H1 (cell line): ENCODE measurements at regions not wholly inside any gene's neighbourhood (a gene's known extent, or its start where the extent isn't known, plus 50 kb on each side); places are given as distances from the start of the nearest gene placed in this dataset.
A peak's percentile ranks its signal among the peaks of the same experiment; 100 is the strongest.

Experiments used
- CTCF ChIA-PET: fragments of 300-600 bp; sonication (Branson Sonifier 250); formaldehyde crosslinking; loops from one replicate; lab custom pipeline; 2021; ENCODE audit not compliant: partially characterized antibody; lab: Charles Lee
- POLR2A ChIA-PET: fragments of 300-600 bp; sonication (Branson Sonifier 250); formaldehyde crosslinking; loops from one replicate; lab custom pipeline; 2021; ENCODE audit warnings: inconsistent platforms; ENCODE audit not compliant: partially characterized antibody; lab: Charles Lee
- DNase-seq, 2 experiments: peaks; one replicate each; pipeline versions ENCODE4 v3.0.0 to v3.0.0-alpha.2; 2010 to 2022; ENCODE audit warnings: low spot score in 2 of 2, low read depth in 1 of 2, mixed read lengths in 1 of 2
- FAIRE-seq: peaks from 2 replicates; lab custom pipeline; 2011; peaks lifted over from hg19 to GRCh38; lab: Jason Lieb, UNC
- H2AFZ ChIP-seq: 2 replicates; pipeline ENCODE4 v1.8.1; 2012; ENCODE audit warnings: low read length, inconsistent platforms
- H2AK5ac ChIP-seq: 2 replicates; pipeline ENCODE4 v1.6.1; 2013; ENCODE audit warnings: low read depth, low read length
- H2BK120ac ChIP-seq: replicated peaks from 2 replicates; pipeline ENCODE3; 2013; ENCODE audit warnings: low read depth, low read length, inconsistent platforms
- H2BK12ac ChIP-seq: 2 replicates; pipeline ENCODE4 v1.6.1; 2013; ENCODE audit warnings: low read depth, low read length
- H2BK15ac ChIP-seq: 2 replicates; pipeline ENCODE4 v1.6.1; 2013; ENCODE audit warnings: low read length
- H2BK20ac ChIP-seq: 2 replicates; pipeline ENCODE4 v1.6.1; 2013; ENCODE audit warnings: low read length
- H2BK5ac ChIP-seq: 2 replicates; pipeline ENCODE4 v1.6.1; 2013; ENCODE audit warnings: low read depth, low read length
- H3K14ac ChIP-seq: 2 replicates; pipeline ENCODE4 v1.6.1; 2013; ENCODE audit warnings: inconsistent platforms; ENCODE audit not compliant: insufficient read length
- H3K18ac ChIP-seq: 2 replicates; pipeline ENCODE4 v1.6.1; 2013; ENCODE audit warnings: low read length; ENCODE audit errors: extremely low read depth
- H3K23ac ChIP-seq: 2 replicates; pipeline ENCODE4 v1.6.1; 2013; ENCODE audit warnings: inconsistent platforms; ENCODE audit not compliant: insufficient read length
- H3K23me2 ChIP-seq: 2 replicates; pipeline ENCODE4 v1.6.1; 2013; ENCODE audit warnings: low read depth, low read length
- H3K27ac ChIP-seq: 2 replicates; pipeline ENCODE4 v1.6.1; 2011; ENCODE audit warnings: low read depth, low read length, inconsistent platforms
- H3K27me3 ChIP-seq, 4 experiments: replicated peaks in 1 of 4; 1 replicate in 1 of 4; 2 replicates in 3 of 4; pipeline versions ENCODE4 v1.6.1 to v1.8.1; 2011 to 2013; ENCODE audit warnings: low read length in 3 of 4, mild to moderate bottlenecking in 3 of 4, inconsistent platforms in 2 of 4, mixed read lengths in 2 of 4, moderate library complexity in 1 of 4; ENCODE audit not compliant: control insufficient read depth in 3 of 4, insufficient read depth in 3 of 4; ENCODE audit errors: extremely low read depth in 1 of 4
- H3K36me3 ChIP-seq, 4 experiments: 2 replicates each; pipeline versions ENCODE4 v1.6.1 to v1.8.1; 2011 to 2013; ENCODE audit warnings: mild to moderate bottlenecking in 4 of 4, low read length in 3 of 4, moderate library complexity in 2 of 4, control low read depth in 1 of 4, inconsistent platforms in 1 of 4; ENCODE audit not compliant: insufficient read depth in 4 of 4, control insufficient read depth in 2 of 4
- H3K4ac ChIP-seq: replicated peaks from 2 replicates; pipeline ENCODE3; 2013; ENCODE audit warnings: low read length, low read depth, mixed read lengths, inconsistent platforms; ENCODE audit not compliant: insufficient read length
- H3K4me1 ChIP-seq, 4 experiments: replicated peaks in 1 of 4; 1 replicate in 1 of 4; 2 replicates in 3 of 4; pipeline versions ENCODE4 v1.6.1 to v1.8.1; 2011 to 2013; ENCODE audit warnings: low read length in 3 of 4, inconsistent platforms in 2 of 4, mixed read lengths in 1 of 4; ENCODE audit not compliant: insufficient read depth in 4 of 4, control insufficient read depth in 3 of 4
- H3K4me2 ChIP-seq, 2 experiments: 2 replicates each; pipeline versions ENCODE4 v1.6.1 to v1.8.1; 2011 to 2013; ENCODE audit warnings: low read depth in 2 of 2, low read length in 2 of 2, control low read depth in 1 of 2, inconsistent platforms in 1 of 2, mild to moderate bottlenecking in 1 of 2; ENCODE audit not compliant: insufficient read depth in 1 of 2
- H3K4me3 ChIP-seq, 4 experiments: fragments of 200-600, 300-600 bp in 1 of 4; sonication (generic), shearing (Covaris generic), sonication (Bioruptor Twin) in 1 of 4; 2 replicates each; pipeline versions ENCODE4 v1.5.1 to v1.8.1; 2011 to 2016; ENCODE audit warnings: low read length in 4 of 4, low read depth in 3 of 4, control low read depth in 2 of 4, inconsistent platforms in 2 of 4, mild to moderate bottlenecking in 2 of 4, mixed read lengths in 1 of 4, moderate library complexity in 1 of 4; ENCODE audit not compliant: insufficient read depth in 2 of 4; ENCODE audit errors: extremely low read depth in 1 of 4
- H3K56ac ChIP-seq: replicated peaks from 2 replicates; pipeline ENCODE3; 2013; ENCODE audit warnings: low read depth, mild to moderate bottlenecking, mixed read lengths, low read length, inconsistent platforms; ENCODE audit not compliant: insufficient read length
- H3K79me1 ChIP-seq: 2 replicates; pipeline ENCODE4 v1.6.1; 2013; ENCODE audit warnings: low read depth, low read length, control low read depth
- H3K79me2 ChIP-seq, 2 experiments: 2 replicates each; pipeline versions ENCODE4 v1.6.1 to v1.8.1; 2012 to 2013; ENCODE audit warnings: low read length in 2 of 2, mild to moderate bottlenecking in 2 of 2, inconsistent platforms in 1 of 2; ENCODE audit not compliant: insufficient read depth in 2 of 2, control insufficient read depth in 1 of 2
- H3K9ac ChIP-seq, 4 experiments: replicated peaks in 1 of 4; 1 replicate in 1 of 4; 2 replicates in 3 of 4; pipeline versions ENCODE4 v1.6.1 to v1.8.1; 2011 to 2013; ENCODE audit warnings: low read depth in 3 of 4, low read length in 3 of 4, control low read depth in 2 of 4, mild to moderate bottlenecking in 2 of 4, moderate library complexity in 2 of 4, inconsistent platforms in 1 of 4; ENCODE audit errors: extremely low read depth in 1 of 4
- H3K9me3 ChIP-seq, 2 experiments: 2 replicates each; pipeline versions ENCODE4 v1.6.1 to v1.8.1; 2012 to 2013; ENCODE audit warnings: mild to moderate bottlenecking in 2 of 2, moderate library complexity in 2 of 2, control low read depth in 1 of 2, inconsistent platforms in 1 of 2, low read depth in 1 of 2, low read length in 1 of 2, mixed read lengths in 1 of 2; ENCODE audit not compliant: insufficient read depth in 2 of 2
- H4K20me1 ChIP-seq, 2 experiments: replicated peaks in 1 of 2; 2 replicates each; pipeline versions ENCODE3 to v1.8.1; 2011 to 2013; ENCODE audit warnings: inconsistent platforms in 2 of 2, low read length in 2 of 2, mild to moderate bottlenecking in 1 of 2; ENCODE audit not compliant: insufficient read depth in 2 of 2, control insufficient read depth in 1 of 2
- H4K5ac ChIP-seq: 2 replicates; pipeline ENCODE4 v1.6.1; 2013; ENCODE audit warnings: low read length, low read depth, mixed read lengths, inconsistent platforms; ENCODE audit not compliant: insufficient read length
- H4K8ac ChIP-seq: 2 replicates; pipeline ENCODE4 v1.8.0; 2013; ENCODE audit warnings: mild to moderate bottlenecking, moderate library complexity, low read length, inconsistent platforms; ENCODE audit not compliant: insufficient read depth; ENCODE audit errors: extremely low read depth
- H4K91ac ChIP-seq: replicated peaks from 2 replicates; pipeline ENCODE3; 2013; ENCODE audit warnings: low read length, mixed read lengths, inconsistent platforms; ENCODE audit not compliant: insufficient read length
- ASH2L ChIP-seq: fragments of 200-600, 300-600 bp; sonication (generic); IDR thresholded peaks from one replicate; pipeline ENCODE4 v1.7.1; 2017; ENCODE audit warnings: low read length
- CREB1 ChIP-seq: IDR thresholded peaks from 2 replicates; pipeline ENCODE4 v1.6.1; 2012; ENCODE audit warnings: inconsistent platforms
- GABPA ChIP-seq: IDR thresholded peaks from 2 replicates; pipeline ENCODE4 v1.6.1; 2011; ENCODE audit warnings: mild to moderate bottlenecking, low read length, moderate library complexity, borderline replicate concordance; ENCODE audit not compliant: insufficient read depth
- SP4 ChIP-seq: IDR thresholded peaks from 2 replicates; pipeline ENCODE4 v1.6.1; 2012; ENCODE audit warnings: low read length, inconsistent platforms
- TCF12 ChIP-seq: IDR thresholded peaks from 2 replicates; pipeline ENCODE4 v1.6.1; 2011; ENCODE audit warnings: low read depth, mild to moderate bottlenecking, low read length
- WGBS, 2 experiments: shearing (Covaris generic) in 1 of 2; methylation state at CpG; one replicate each; pipeline versions ENCODE4 v1.1.6 to v1.1.7; 2013 to 2015; ENCODE audit warnings: low lambda C conversion rate in 2 of 2, mixed read lengths in 2 of 2, inconsistent platforms in 1 of 2, low coverage in 1 of 2, missing lambda C conversion rate in 1 of 2; ENCODE audit not compliant: insufficient replicate concordance in 2 of 2, insufficient coverage in 1 of 2, insufficient read length in 1 of 2; ENCODE audit errors: extremely low coverage in 1 of 2, missing lambda C conversion rate in 1 of 2; 5-methylcytosine and 5-hydroxymethylcytosine counted together
- TF ChIP-seq, protein P1 (sequence below): IDR thresholded peaks from 2 replicates; pipeline ENCODE4 v1.6.1; 2012; ENCODE audit warnings: low read length, inconsistent platforms

DNA sequence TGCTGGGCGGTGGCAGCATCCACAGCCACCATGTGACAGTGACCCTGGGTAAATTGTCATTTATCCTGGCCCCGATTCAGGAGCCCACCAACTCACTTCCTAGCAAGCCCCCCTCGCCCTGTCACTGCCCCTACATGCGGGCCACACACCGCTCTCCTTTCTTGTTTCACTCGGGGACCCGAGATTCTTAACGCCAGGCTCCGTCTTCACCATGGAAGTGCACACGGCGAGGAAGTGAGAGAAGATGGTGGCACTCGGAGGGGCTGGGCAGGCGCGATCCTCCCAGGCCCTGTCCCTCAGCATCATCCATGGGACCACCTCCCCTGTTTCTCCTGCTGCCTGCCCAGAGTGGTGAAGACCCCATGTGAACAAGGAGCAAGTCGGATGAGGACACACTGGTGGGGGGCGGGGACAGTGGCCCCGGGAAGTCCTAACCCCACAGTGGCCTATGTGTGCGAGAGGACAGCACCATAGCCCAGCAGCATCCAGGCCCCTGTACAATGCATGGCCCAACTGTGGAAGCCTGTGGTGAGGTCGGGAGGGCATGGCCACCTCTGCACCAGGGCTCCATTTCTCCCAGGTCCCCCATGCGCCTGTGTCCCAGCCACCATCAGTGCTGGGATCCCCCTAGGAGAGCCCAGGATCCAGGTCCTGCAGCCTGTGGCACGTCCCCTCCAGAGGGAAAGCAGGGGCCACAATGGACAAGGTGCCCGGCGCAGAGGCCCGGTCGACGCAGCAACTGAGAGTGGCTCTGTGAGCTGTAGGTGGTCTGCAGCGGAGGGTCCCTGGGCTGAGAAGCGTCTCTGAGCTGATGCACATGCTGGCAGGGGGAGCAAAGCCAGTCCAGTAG lies 262.8 kb downstream of the BRD1 start:
- H3K27me3 ChIP-seq = no peaks in the 10 kb centered on the region
- no peaks in the 10 kb centered on the region for H3K79me1 ChIP-seq
- H3K36me3 ChIP-seq = no peaks in the 10 kb centered on the region
- H3K79me2 ChIP-seq = no peaks in the 10 kb centered on the region
- H2BK5ac ChIP-seq = no peak overlapping the region
- no peaks in the 10 kb centered on the region for H3K4me1 ChIP-seq
- no peak overlapping the region for H3K14ac ChIP-seq
- H3K27ac ChIP-seq = no peak overlapping the region
- WGBS, 2 experiments = 90% methylated on average over 28 of the region's 28 CpGs; no CpG with 5 or more reads in 1 of the 2 experiments
- peaks cover 8% of the 10 kb centered on the region; the same call in 1 of the 2 replicates for H3K23me2 ChIP-seq
- H4K91ac ChIP-seq = no peak overlapping the region
- peaks cover 0 to 4% of the 10 kb centered on the region in 2 experiments for H4K20me1 ChIP-seq
- H4K8ac ChIP-seq = no peak overlapping the region
- no peak overlapping the region; the same call in 1 of the 2 replicates for H2BK12ac ChIP-seq
- no peak overlapping the region for H3K23ac ChIP-seq
- FAIRE-seq (no peak), DNase-seq (peak in 1 of 2 experiments; percentile 35)
- H3K4me2 ChIP-seq = no peak overlapping the region
- no peak overlapping the region for H3K9ac ChIP-seq
- H2BK20ac ChIP-seq = no peak overlapping the region
- no peak overlapping the region for H3K4me3 ChIP-seq
- H4K5ac ChIP-seq = no peak overlapping the region
- H3K56ac ChIP-seq = no peak overlapping the region
- POLR2A ChIA-PET = no interaction called here
- H3K18ac ChIP-seq = no peak overlapping the region
- CTCF ChIA-PET = interaction anchor here (0.7 to 2.6 kb wide), 3 partner anchors 17 to 23 kb away, joined by 3 to 8 read pairs (median 3); no protein-coding TSS in a partner anchor
- H3K4ac ChIP-seq = no peak overlapping the region
- no peak overlapping the region for H2BK15ac ChIP-seq
- H3K9me3 ChIP-seq = peaks cover 0 to 6% of the 10 kb centered on the region in 2 experiments; a peak in 1 of 4 replicates
- H2BK120ac ChIP-seq = no peak overlapping the region
- H2AK5ac ChIP-seq = 0 out of 2 replicates have a peak overlapping the region, but pooled peaks have one; percentile 9
- no peak overlapping the region for H2AFZ ChIP-seq
- no peak for TF ChIP-seq SP4
- TF ChIP-seq ASH2L = no peak
- TF ChIP-seq TCF12 = no peak
- TF ChIP-seq CREB1 = no peak
- TF ChIP-seq, protein P1, sequence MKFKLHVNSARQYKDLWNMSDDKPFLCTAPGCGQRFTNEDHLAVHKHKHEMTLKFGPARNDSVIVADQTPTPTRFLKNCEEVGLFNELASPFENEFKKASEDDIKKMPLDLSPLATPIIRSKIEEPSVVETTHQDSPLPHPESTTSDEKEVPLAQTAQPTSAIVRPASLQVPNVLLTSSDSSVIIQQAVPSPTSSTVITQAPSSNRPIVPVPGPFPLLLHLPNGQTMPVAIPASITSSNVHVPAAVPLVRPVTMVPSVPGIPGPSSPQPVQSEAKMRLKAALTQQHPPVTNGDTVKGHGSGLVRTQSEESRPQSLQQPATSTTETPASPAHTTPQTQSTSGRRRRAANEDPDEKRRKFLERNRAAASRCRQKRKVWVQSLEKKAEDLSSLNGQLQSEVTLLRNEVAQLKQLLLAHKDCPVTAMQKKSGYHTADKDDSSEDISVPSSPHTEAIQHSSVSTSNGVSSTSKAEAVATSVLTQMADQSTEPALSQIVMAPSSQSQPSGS = no peak
- no peak for TF ChIP-seq GABPA
